T1000 (cell line): ENCODE measurements at regions not wholly inside any gene's neighbourhood (a gene's known extent, or its start where the extent isn't known, plus 50 kb on each side); places are given as distances from the start of the nearest gene placed in this dataset.

Source experiments
- DNase-seq: peaks from one replicate; lab custom pipeline; 2025; ENCODE audit warnings: mixed read lengths; lab: John Stamatoyannopoulos, UW

GRCh38 chr10:43958071-43958432, 309.4 kb upstream of the ZNF32 start:
- DNase-seq, result no peak

GRCh38 chr10:43957267-43958070, 308.8 kb upstream of the ZNF32 start:
- no peak for DNase-seq

- DNase-seq, result no peak
These were observed 307.3 kb upstream of the ZNF32 start for GRCh38 chr10:43955978-43956377.

GRCh38 chr10:43955002-43955596, 306.4 kb upstream of the ZNF32 start:
- no peak for DNase-seq

GRCh38 chr10:43953672-43954071, 305.0 kb upstream of the ZNF32 start:
- no peak for DNase-seq

- no peak for DNase-seq
These were observed 304.1 kb upstream of the ZNF32 start for GRCh38 chr10:43952760-43953159.

- DNase-seq, result no peak
These were observed 300.7 kb upstream of the ZNF32 start for GRCh38 chr10:43949351-43949750.

- no peak for DNase-seq
These were observed 297.8 kb upstream of the ZNF32 start for GRCh38 chr10:43946445-43946844.

- DNase-seq, result no peak
These were observed 297.2 kb upstream of the ZNF32 start for GRCh38 chr10:43945908-43946307.

- no peak for DNase-seq
These were observed 296.5 kb upstream of the ZNF32 start for GRCh38 chr10:43945094-43945730.

GRCh38 chr10:43944381-43945093, 295.9 kb upstream of the ZNF32 start:
- DNase-seq, result no peak

- no peak for DNase-seq
These were observed 295.2 kb upstream of the ZNF32 start for GRCh38 chr10:43943818-43944360.

- DNase-seq, result no peak
These were observed 294.6 kb upstream of the ZNF32 start for GRCh38 chr10:43943119-43943817.

- no peak for DNase-seq
These were observed 293.6 kb upstream of the ZNF32 start for GRCh38 chr10:43942096-43942850.

- DNase-seq, result no peak
These were observed 292.5 kb upstream of the ZNF32 start for GRCh38 chr10:43940898-43941837.

GRCh38 chr10:43939939-43940820, 291.5 kb upstream of the ZNF32 start:
- DNase-seq, result no peak

- DNase-seq, result no peak
These were observed 290.8 kb upstream of the ZNF32 start for GRCh38 chr10:43939389-43939938.

- DNase-seq, result no peak
These were observed 290.1 kb upstream of the ZNF32 start for GRCh38 chr10:43938810-43939209.
